HCT116 (cell line): ENCODE measurements at regions not wholly inside any gene's neighbourhood (a gene's known extent, or its start where the extent isn't known, plus 50 kb on each side); places are given as distances from the start of the nearest gene placed in this dataset.

Source experiments
- ATAC-seq: fragments of 200-7000 bp; cut with Tn5 transposase; 2 replicates; pipeline ENCODE4 v1.9.1; 2020; ENCODE audit warnings: mild to moderate bottlenecking, moderate library complexity
- BruUV-seq: library from RNA; stranded (reverse); fragments of 400-500 nt; replicated peaks from 2 replicates; lab custom pipeline; 2021; lab: Mats Ljungman, UMichigan
- CTCF ChIA-PET: fragments of 300-600 bp; sonication (Branson Sonifier 250); formaldehyde crosslinking; loops from one replicate; lab custom pipeline; 2021; ENCODE audit warnings: antibody characterized with exemption; lab: Charles Lee
- POLR2A ChIA-PET: fragments of 300-600, 350-600 bp; sonication (Branson Sonifier 250); formaldehyde crosslinking; loops from one replicate; lab custom pipeline; 2021; ENCODE audit warnings: antibody characterized with exemption; lab: Charles Lee
- RAD21 ChIA-PET, 2 experiments: fragments of 300-600 bp; sonication (Branson Sonifier 250); formaldehyde crosslinking; loops; one replicate each; lab custom pipeline; 2023; ENCODE audit warnings: low total read pairs in 2 of 2; ENCODE audit not compliant: uncharacterized antibody in 2 of 2, unreplicated experiment in 2 of 2, low non-redundant PET in 1 of 2; lab: Charles Lee
- DNase-seq: peaks from one replicate; pipeline ENCODE4 v3.0.0-alpha.2; 2010; ENCODE audit warnings: low read depth, low spot score
- H2AFZ ChIP-seq: fragments of 200-600 bp; shearing (Covaris generic), sonication (generic); 2 replicates; pipeline ENCODE4 v1.6.1; 2017; ENCODE audit warnings: low read depth, mixed run types, mixed read lengths, antibody characterized with exemption, low read length; ENCODE audit not compliant: poor library complexity, severe bottlenecking
- H3K27ac ChIP-seq: 2 replicates; pipeline ENCODE4 v1.5.1; 2012; ENCODE audit warnings: low read depth, low read length
- H3K27me3 ChIP-seq: fragments of 200-600 bp; sonication (generic); 2 replicates; pipeline ENCODE4 v1.6.1; 2016; ENCODE audit warnings: mixed run types, low read length, mixed read lengths; ENCODE audit not compliant: insufficient read depth
- H3K36me3 ChIP-seq, 2 experiments: fragments of 200-500 bp in 1 of 2; fragments of 200-600 bp in 1 of 2; sonication (Bioruptor generic) in 1 of 2; sonication (generic) in 1 of 2; 2 replicates each; pipeline versions ENCODE4 v1.5.1 to v1.6.1; 2014 to 2016; ENCODE audit warnings: low read length in 2 of 2, inconsistent platforms in 1 of 2, mixed read lengths in 1 of 2, mixed run types in 1 of 2; ENCODE audit not compliant: insufficient read depth in 2 of 2, control insufficient read depth in 1 of 2
- H3K4me1 ChIP-seq, 2 experiments: fragments of 200-600 bp in 1 of 2; sonication (generic) in 1 of 2; 2 replicates each; pipeline versions ENCODE4 v1.5.1 to v1.6.1; 2012 to 2017; ENCODE audit warnings: low read length in 2 of 2, inconsistent platforms in 1 of 2, mild to moderate bottlenecking in 1 of 2, mixed read lengths in 1 of 2, mixed run types in 1 of 2, moderate library complexity in 1 of 2; ENCODE audit not compliant: insufficient read depth in 2 of 2, control insufficient read depth in 1 of 2
- H3K4me2 ChIP-seq: fragments of 200-600 bp; sonication (generic); 2 replicates; pipeline ENCODE4 v1.6.1; 2017; ENCODE audit warnings: mixed run types, low read length, mixed read lengths
- H3K4me3 ChIP-seq, 2 experiments: fragments of 200-600 bp in 1 of 2; sonication (generic) in 1 of 2; replicated peaks in 1 of 2; 2 replicates each; pipeline ENCODE4 v1.5.1; 2011 to 2016; ENCODE audit warnings: low read length in 2 of 2, control low read depth in 1 of 2, low read depth in 1 of 2, mild to moderate bottlenecking in 1 of 2, mixed read lengths in 1 of 2, mixed run types in 1 of 2
- H3K79me2 ChIP-seq: fragments of 200-600 bp; sonication (generic); 2 replicates; pipeline ENCODE4 v1.6.1; 2017; ENCODE audit warnings: mild to moderate bottlenecking, mixed run types, low read length, moderate library complexity, mixed read lengths; ENCODE audit not compliant: insufficient read depth
- H3K9ac ChIP-seq: fragments of 200-600 bp; sonication (generic); 2 replicates; pipeline ENCODE4 v1.6.1; 2016; ENCODE audit warnings: low read length, mixed read lengths
- H3K9me2 ChIP-seq: fragments of 200-600 bp; sonication (generic), shearing (Covaris generic); 2 replicates; pipeline ENCODE4 v1.6.1; 2017; ENCODE audit warnings: mixed run types, mild to moderate bottlenecking, moderate library complexity; ENCODE audit not compliant: insufficient read depth
- H3K9me3 ChIP-seq, 2 experiments: fragments of 200-500 bp in 1 of 2; fragments of 200-600 bp in 1 of 2; sonication (Bioruptor generic) in 1 of 2; sonication (generic) in 1 of 2; 2 replicates each; pipeline ENCODE4 v1.6.1; 2014 to 2017; ENCODE audit warnings: low read length in 2 of 2, mixed read lengths in 2 of 2, inconsistent platforms in 1 of 2, low read depth in 1 of 2, mild to moderate bottlenecking in 1 of 2, mixed run types in 1 of 2, moderate library complexity in 1 of 2; ENCODE audit not compliant: control insufficient read depth in 1 of 2, insufficient read depth in 1 of 2
- H4K20me1 ChIP-seq: fragments of 200-600 bp; sonication (generic), shearing (Covaris generic); 2 replicates; pipeline ENCODE4 v1.6.1; 2017; ENCODE audit warnings: mixed run types, mild to moderate bottlenecking, moderate library complexity; ENCODE audit not compliant: insufficient read depth
- CEBPB ChIP-seq: IDR thresholded peaks from 2 replicates; pipeline ENCODE4 v1.6.1; 2012; ENCODE audit warnings: low read depth
- ELF1 ChIP-seq: IDR thresholded peaks from 2 replicates; pipeline ENCODE4 v1.6.1; 2012; ENCODE audit warnings: low read depth, borderline replicate concordance
- EZH2phosphoT487 ChIP-seq: fragments of 200-600 bp; IDR thresholded peaks from 2 replicates; pipeline ENCODE4 v1.6.1; 2018; ENCODE audit warnings: antibody characterized with exemption, borderline replicate concordance
- FOSL1 ChIP-seq: IDR thresholded peaks from 2 replicates; pipeline ENCODE4 v1.6.1; 2012; ENCODE audit warnings: low read depth
- JUND ChIP-seq: IDR thresholded peaks from 2 replicates; pipeline ENCODE4 v1.6.1; 2012
- RAD21 ChIP-seq: IDR thresholded peaks from 2 replicates; pipeline ENCODE4 v1.6.1; 2012; ENCODE audit warnings: low read depth, mild to moderate bottlenecking
- SIN3A ChIP-seq: IDR thresholded peaks from 2 replicates; pipeline ENCODE4 v1.6.1; 2012; ENCODE audit warnings: low read depth
- SRF ChIP-seq: IDR thresholded peaks from 2 replicates; pipeline ENCODE4 v1.6.1; 2012; ENCODE audit warnings: low read depth
- TCF7L2 ChIP-seq: IDR thresholded peaks from 2 replicates; pipeline ENCODE4 v1.7.0; 2011; ENCODE audit warnings: borderline replicate concordance, inconsistent platforms; ENCODE audit not compliant: insufficient read depth, insufficient read length; ENCODE audit errors: extremely low read depth
- YY1 ChIP-seq: IDR thresholded peaks from 2 replicates; pipeline ENCODE4 v1.6.1; 2011; ENCODE audit warnings: low read length, low read depth, moderate library complexity, mild to moderate bottlenecking; ENCODE audit not compliant: insufficient replicate concordance; ENCODE audit errors: extremely low read depth
- intact Hi-C: fragments of 100-400 bp; cut with micrococcal nuclease; formaldehyde crosslinking; loops from 2 replicates; pipeline ENCODE4 v1.10.0; 2022
- TF ChIP-seq, protein P1 (sequence below), 3 experiments: fragments of 200-600 bp in 1 of 3; sonication (generic) in 1 of 3; IDR thresholded peaks in 2 of 3; conservative IDR thresholded peaks in 1 of 3; 2 replicates each; pipeline ENCODE4 v1.5.1; 2012 to 2017; ENCODE audit warnings: low read depth in 2 of 3, low read length in 2 of 3, antibody characterized with exemption in 1 of 3, borderline replicate concordance in 1 of 3, control low read depth in 1 of 3, mild to moderate bottlenecking in 1 of 3, mixed read lengths in 1 of 3, mixed run types in 1 of 3, moderate library complexity in 1 of 3; ENCODE audit not compliant: insufficient read depth in 1 of 3

- Histone ChIP-seq H3K79me2 (no peaks in the 10 kb centered on the region), H4K20me1 (no peaks in the 10 kb centered on the region), H3K9me2 (no peaks in the 10 kb centered on the region), H3K9me3 (no peaks in the 10 kb centered on the region), H3K4me3 (no peak overlapping the region), H3K36me3 (no peaks in the 10 kb centered on the region), H2AFZ (no peak overlapping the region), H3K4me1 (no peaks in the 10 kb centered on the region)
- intact Hi-C loops = loop anchor here (1.0 to 10.0 kb wide), 2 partner anchors 646 to 801 kb away; no protein-coding TSS in a partner anchor
- ChIA-PET RAD21 (no interaction called here), POLR2A (no interaction called here)
- no peak for TF ChIP-seq JUND
- TF ChIP-seq RAD21 = peak; percentile 53
- TF ChIP-seq, protein P1, sequence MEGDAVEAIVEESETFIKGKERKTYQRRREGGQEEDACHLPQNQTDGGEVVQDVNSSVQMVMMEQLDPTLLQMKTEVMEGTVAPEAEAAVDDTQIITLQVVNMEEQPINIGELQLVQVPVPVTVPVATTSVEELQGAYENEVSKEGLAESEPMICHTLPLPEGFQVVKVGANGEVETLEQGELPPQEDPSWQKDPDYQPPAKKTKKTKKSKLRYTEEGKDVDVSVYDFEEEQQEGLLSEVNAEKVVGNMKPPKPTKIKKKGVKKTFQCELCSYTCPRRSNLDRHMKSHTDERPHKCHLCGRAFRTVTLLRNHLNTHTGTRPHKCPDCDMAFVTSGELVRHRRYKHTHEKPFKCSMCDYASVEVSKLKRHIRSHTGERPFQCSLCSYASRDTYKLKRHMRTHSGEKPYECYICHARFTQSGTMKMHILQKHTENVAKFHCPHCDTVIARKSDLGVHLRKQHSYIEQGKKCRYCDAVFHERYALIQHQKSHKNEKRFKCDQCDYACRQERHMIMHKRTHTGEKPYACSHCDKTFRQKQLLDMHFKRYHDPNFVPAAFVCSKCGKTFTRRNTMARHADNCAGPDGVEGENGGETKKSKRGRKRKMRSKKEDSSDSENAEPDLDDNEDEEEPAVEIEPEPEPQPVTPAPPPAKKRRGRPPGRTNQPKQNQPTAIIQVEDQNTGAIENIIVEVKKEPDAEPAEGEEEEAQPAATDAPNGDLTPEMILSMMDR (IDR thresholded peaks at IDR 0.05 in 2 of 3, conservative IDR thresholded peaks at IDR 0.05 in 1 of 3; ENCODE audit: borderline replicate concordance in 1 of 3, insufficient read depth in 1 of 3, low read depth in 2 of 3, low read length in 2 of 3) = peak; percentile 6 to 44 (median 37); a peak in 4 of 6 replicates
- TF ChIP-seq SRF = no peak
- TF ChIP-seq ELF1 = no peak
- TF ChIP-seq FOSL1 = no peak
- no peak for TF ChIP-seq YY1
- TF ChIP-seq SIN3A = no peak
- TF ChIP-seq EZH2phosphoT487 = no peak
- TF ChIP-seq TCF7L2 = no peak
- no peak for TF ChIP-seq CEBPB
- TF ChIP-seq, all 23 proteins: peak for 2
- H3K27me3 ChIP-seq = 0 out of 2 replicates have a peak, but pooled peaks cover 4% of the 10 kb centered on the region
- peak; percentile 52 for ATAC-seq
- no peak overlapping the region for H3K9ac ChIP-seq
- H3K4me2 ChIP-seq = no peak overlapping the region
- DNase-seq = peak; percentile 13
- CTCF ChIA-PET = interaction anchor here (0.6 to 2.5 kb wide), 9 partner anchors 28 to 800 kb away, joined by 3 to 12 read pairs (median 4); no protein-coding TSS in a partner anchor
- no TSS peak for BruUV-seq
- no peak overlapping the region for H3K27ac ChIP-seq
Observed at GRCh38 chr12:102740141-102740955, 176.7 kb downstream of the PAH start.
